HG02981 (cell line): ENCODE measurements at regions not wholly inside any gene's neighbourhood (a gene's known extent, or its start where the extent isn't known, plus 50 kb on each side); places are given as distances from the start of the nearest gene placed in this dataset.
"Not testable (repeated sequence)": the region's sequence is repeated elsewhere in the genome, so short reads cannot be mapped to it uniquely, and the experiment has no call there.

Experiments used
- ATAC-seq: cut with Tn5 transposase; IDR thresholded peaks from one replicate; pipeline ENCODE4 v1.9.1; 2021; ENCODE audit warnings: mild to moderate bottlenecking, moderate library complexity; ENCODE audit not compliant: unreplicated experiment

DNA sequence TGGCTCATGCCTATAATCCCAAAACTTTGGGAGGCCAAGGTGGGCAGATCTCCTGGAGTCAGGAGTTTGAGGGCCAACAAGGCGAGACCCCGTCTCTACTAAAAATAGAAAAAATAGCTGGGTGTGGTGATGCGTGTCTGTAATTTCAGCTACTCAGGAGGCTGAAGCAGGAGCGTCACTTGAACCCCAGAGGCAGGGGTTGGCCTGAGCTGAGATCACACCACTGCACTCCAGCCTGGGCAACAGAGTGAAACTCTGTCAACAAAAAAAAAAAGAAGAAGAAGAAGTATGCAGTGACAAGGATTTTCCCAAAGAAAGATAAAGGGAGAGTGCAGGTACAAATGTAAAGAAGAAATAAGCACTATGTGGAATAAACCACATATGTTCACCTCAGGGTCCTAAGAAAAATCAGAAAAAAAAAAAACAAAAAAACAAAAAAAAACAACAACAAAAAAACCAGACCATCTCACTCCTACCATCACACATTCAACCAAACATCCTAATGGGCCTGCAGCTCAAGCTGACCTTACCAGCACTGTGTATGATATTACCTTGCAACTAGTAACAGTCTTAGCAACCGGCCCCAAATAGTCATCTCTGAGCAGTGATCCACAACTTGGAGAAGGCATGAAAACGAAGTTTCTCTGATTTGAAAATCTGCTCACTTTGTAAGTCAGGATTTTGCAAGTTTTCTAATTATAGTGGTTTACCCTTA, 296.7 kb upstream of the PROK2 start:
- ATAC-seq: no peak

DNA sequence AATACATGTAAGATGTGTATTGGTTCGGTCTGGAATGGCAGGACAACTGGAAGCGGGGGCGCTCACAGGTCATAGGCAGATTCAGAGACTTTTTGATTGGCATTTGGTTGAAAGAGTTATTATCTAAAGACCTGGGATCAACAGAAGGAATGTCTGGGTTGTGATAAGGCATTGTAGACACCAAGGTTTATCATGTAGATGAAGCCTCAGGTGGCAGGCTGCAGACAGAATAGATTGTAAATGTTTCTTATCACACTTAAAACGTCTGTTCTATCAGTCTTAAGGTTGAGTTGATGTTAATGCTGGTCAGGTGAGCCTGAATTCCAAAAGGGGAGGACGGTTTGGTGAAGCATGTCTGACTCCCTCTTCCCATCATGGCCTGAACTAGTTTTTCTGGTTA, 295.9 kb upstream of the PROK2 start:
- no peak for ATAC-seq

GRCh38 chr3:72080095-72080494, 295.1 kb upstream of the PROK2 start:
- ATAC-seq: no peak

DNA sequence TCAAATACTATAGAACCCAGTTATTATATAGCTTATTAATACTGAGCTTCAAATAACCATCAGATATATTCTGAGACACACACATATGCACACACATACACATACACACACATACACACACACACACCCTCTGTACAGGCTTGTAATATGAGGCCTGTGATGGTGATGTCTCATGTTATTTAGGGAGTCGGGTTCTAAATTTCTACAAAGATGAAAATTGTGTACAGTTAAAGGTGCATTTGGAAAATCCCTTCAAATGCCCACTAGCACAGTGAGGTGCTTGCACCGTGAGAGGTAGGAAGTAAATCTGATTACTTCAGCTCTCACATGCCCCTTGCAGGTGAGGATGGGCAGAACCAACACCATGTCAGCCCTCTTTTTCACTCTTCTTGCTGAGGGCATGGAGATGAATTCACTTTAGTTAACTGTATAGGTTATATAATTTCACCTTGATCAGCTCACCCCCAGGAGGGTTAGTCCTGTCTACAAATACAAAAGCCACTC, 294.5 kb upstream of the PROK2 start:
- no peak for ATAC-seq

DNA sequence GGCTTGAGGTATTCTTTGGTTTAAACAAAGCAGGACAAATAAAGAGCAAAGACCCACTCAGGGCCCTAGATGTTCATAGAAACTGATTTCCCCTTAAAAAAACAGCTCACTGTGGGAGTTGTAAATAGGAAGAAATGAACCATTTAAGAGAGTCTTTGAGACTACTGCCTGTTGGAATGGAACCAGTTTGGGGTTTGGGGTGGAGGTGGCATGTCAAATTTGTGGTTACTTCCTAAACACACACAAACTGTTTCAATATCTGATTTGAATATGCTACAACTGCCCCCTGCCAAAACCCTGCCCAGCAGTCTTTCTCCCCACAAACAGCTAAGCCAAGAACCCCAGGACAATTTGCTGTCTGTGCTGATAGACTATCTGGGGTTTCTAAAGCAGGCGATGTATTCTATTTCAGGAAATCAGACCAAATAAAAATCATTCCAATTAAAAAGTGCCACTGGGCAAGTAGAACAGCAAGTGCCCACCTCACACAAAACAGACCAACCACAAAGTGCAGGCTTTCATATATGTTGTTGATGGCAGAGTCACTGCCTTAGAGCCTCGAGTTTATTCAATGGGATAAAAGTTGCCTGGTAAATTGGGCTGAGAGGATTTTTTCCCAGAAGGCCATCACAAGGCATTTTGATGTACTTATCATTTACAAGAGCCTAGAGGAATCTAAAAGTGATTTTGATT, 293.9 kb upstream of the PROK2 start:
- no peak for ATAC-seq

DNA sequence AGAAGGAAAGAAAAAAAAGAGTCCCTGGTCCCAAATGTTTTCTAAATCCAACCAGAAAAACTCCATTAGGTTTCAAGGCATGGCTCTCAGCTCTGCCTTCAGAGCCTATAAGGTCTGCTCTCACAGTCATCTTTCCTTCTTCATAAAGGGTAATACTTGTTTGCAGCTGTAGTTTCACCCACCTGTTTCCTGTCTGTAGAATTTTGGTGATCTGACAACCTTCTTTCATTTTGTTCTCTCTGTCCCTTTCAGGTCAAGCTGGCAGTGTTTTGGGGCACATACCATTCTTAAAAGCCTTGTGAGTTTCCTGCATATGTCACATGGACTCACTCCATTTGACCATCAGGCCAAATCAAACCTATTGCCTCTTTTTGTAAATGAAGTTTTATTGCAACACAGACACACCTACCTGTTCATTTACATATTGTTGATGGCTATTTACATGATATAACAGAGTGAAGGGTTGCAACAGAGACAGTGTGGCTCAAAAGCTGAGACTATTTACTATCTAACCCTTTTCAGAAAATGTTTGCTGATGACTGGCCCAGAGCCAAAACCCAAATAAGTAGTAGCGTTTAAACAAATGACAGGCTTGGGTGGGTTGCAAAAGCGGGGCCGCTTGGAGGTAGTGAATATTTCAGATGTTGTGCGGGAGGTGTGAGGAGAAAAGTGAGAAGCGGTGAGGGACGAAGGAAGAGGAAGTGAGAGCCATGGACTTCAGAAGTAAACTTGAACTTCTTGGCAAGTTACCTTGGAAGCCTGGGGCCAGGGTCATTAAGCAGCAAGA, 292.7 kb upstream of the PROK2 start:
- ATAC-seq: peak; percentile 31

- not testable (repeated sequence) for ATAC-seq
Measured at GRCh38 chr3:72075848-72076247, 290.9 kb upstream of the PROK2 start.

DNA sequence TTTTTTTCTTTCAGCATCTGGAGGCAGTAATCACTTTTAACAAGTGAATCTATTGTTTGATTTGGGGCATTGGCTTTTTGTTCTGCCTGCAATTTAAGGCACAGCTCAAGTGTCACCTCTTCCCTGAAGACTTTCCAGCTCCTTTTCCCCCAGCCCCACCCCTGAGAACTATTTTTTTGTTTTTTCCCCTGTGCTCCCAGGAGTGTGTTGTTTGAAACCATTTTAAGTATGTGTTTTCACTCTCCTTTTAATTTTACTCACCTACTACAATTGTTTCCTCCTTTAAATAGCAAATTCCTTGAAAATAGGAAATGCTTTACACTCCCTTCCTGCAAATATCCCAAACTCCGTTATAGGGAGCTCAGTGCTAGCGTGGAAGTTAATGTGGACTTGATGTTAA, 286.7 kb upstream of the PROK2 start:
- ATAC-seq: no peak

DNA sequence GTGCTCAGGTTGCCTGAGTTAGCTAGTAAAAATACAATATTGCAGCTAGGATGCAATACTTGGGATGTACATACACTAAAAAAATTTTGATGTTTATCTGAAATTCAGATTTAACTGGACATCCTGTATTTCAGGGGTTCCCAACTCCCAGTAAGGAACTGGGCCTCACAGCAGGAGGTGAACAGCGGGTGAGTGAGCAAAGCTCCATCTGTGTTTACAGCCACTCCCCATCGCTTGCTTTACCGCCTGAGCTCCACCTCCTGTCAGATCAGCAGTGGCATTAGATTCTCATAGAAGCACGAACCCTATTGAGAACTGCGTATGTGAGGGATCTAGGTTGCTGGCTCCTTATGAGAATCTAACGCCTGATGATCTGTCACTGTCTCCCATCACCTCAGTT, 285.1 kb upstream of the PROK2 start:
- ATAC-seq: no peak

DNA sequence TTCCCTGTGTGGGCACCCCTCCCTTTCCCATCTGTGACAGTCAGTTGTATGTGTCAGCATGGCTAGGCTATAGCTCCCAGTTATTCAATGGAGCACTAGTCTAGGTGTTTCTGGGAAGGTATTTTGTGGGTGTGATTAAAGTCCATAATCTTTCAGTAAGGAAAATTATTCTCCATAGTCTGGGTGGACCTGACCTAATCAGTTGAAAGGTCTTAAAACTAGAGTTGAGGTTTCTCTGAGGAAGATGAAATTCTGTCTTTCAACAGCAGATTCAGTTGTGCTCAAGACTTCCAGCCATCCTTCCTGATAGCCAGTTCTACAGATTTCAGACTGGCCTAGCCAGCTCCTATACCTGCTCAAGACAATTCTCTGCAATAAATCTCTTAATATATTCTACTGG, 284.6 kb upstream of the PROK2 start:
- no peak for ATAC-seq

DNA sequence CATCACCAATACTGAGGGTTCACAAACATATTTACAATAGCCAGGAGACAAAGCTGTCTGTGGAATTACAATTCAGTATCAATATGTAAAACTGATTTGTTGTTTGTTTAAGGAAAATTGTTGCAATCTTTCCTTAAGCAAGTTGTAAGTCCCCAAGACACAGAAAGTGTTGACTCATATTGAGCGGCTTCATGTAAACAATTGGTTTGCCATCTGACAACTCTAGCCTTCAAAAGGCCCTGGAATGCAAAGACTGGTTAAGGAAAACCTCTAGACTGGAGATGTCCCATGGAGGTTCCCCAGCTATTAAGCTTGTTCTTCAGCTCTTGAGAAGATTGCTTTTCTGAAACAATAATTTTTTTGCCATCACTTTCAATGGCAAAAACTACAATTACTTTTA, 283.7 kb upstream of the PROK2 start:
- no peak for ATAC-seq

DNA sequence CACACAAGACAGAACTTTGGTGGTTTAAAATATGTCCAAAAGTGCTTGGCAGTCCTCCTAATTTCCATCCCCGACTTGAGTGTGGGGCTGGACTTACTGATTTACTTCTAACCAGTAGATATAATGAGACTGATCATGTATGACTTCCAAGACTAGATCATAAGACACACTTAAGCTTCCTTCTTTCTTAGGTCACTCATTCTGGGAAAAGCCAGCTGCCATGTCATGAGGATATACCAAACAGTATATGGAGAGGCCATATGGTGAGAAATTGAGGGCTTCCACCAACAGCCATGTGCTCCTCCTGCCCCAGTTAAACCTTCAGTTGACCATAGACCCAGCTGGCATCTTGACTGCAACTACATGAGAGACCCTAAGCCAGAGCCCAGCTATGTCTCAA, 282.8 kb upstream of the PROK2 start:
- ATAC-seq: no peak

GRCh38 chr3:72065872-72066641, 281.1 kb upstream of the PROK2 start:
- no peak for ATAC-seq

GRCh38 chr3:72065236-72065635, 280.3 kb upstream of the PROK2 start:
- no peak for ATAC-seq

DNA sequence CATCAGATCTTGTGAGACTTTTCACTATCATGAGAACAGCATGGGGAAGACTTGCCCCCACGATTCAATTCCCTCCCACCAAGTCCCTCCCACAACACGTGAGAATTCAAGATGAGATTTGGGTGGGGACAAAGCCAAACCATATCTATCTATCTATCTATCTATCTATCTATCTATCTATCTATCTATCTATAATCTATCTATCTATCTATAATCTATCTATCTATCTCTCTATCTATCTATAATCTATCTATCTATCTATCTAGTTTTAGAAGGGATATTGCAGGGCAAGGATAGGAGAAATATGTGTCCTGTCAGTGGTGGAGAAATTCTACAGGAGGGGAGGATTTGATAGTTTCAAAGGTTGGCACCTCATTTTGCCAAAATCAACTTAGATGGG, 279.8 kb upstream of the PROK2 start:
- ATAC-seq: not testable (repeated sequence)

DNA sequence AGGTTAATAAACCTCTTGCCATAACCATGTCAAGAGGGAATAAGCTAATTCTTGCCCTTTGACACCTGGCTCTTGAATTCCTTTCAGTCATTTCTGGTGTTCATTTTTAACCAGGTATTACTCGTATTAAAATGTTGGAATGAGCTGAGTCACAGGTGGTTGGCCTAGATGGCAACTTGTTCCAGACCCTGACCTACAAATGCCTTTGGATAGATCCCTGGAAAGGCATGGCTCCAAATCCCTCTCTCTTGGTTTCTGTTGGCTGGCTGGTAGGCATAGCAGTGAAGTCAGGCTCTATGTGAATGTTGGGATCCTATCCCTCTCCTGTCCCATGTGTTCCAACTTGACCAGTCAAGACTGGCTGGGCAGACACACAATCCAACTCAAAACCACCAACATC, 277.1 kb upstream of the PROK2 start:
- no peak for ATAC-seq

DNA sequence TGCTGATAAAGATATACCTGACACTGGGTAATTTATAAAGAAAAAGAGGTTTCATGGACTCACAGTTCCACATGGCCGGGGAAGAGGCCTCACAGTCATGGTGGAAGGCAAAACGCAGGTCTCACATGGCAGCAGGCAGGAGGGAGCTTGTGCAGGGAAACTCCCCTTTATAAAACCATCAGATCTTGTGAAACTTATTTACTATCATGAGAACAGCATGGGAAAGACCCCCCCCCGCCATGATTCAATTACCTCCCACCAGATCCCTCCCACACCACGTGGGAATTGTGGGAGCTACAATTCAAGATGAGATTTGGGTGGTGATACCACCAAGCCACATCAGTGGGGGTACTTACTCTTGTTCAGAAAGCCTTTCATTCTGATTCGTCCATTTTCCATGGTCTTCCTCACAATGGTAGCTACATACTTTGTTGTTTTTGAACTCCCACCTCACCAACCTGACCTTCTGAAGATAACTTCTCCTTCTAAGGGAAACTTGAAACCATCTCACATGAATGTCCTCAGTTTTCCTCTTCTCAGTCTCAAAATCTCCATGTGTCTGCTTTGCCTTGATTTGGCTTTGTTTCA, 275.6 kb upstream of the PROK2 start:
- ATAC-seq: no peak

DNA sequence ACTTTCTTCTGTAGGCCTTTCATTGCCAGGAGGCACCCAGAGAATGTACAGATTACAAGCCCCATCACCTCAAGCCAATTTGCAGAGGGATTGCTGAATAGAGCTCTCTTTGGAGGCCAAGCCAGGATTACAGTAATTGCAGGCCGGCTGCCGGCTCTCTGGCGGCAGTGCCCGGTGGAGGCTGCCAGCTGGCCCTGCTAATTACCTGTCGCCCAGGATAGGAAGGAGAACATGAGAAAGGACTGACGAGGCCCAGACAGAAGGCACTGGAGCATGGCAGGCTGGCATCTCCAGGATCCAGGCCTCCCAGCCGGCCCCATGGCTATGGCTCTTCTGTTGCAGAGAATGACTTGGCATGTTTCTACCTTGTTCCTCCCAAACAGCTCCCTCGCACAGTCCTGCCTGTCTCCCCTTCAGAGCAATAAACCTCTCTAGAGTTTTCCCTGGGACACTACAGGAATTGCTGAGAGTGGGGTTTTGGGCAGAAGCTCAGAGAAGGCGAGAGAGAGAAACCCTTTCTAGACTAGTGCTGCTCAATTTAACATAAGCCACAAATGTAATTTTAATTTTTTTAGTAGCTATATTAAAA, 273.6 kb upstream of the PROK2 start:
- ATAC-seq: no peak

DNA sequence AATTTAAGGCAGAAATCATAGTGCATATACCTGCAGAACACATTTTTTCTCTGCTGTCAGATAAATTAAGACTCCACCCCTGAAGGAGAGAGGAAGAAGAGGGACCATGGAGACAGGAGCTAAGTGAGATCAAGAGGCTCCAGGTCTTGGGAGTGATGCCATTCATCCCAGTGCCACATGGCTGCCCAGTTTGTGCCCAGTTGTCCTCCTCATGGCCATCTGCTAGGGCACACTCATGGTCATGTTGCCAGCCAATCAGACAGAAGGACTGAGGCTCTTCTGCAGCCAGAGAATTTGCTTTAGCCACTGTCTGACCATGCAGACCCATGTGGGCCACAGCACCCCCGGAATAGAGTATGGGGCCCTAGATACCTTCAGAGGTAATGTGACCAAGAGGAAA, 270.5 kb upstream of the PROK2 start:
- ATAC-seq: no peak

GRCh38 chr3:72054976-72055375, 270.0 kb upstream of the PROK2 start:
- no peak for ATAC-seq
